HEK293T (cell line): ENCODE measurements at regions not wholly inside any gene's neighbourhood (a gene's known extent, or its start where the extent isn't known, plus 50 kb on each side); places are given as distances from the start of the nearest gene placed in this dataset.

Source experiments
- BHLHE40 ChIP-seq: fragments of 450-650 bp; IDR thresholded peaks from 2 replicates; pipeline ENCODE4 v1.6.1; 2016; ENCODE audit warnings: mild to moderate bottlenecking, moderate library complexity, borderline replicate concordance
- CTBP1 ChIP-seq: fragments of 450-650 bp; IDR thresholded peaks from 2 replicates; pipeline ENCODE4 v1.6.1; 2016; ENCODE audit warnings: borderline replicate concordance
- ELF4 ChIP-seq: fragments of 450-650 bp; IDR thresholded peaks from 2 replicates; pipeline ENCODE4 v1.6.1; 2017; ENCODE audit warnings: antibody characterized with exemption
- FOXA1 ChIP-seq: fragments of 450-650 bp; IDR thresholded peaks from 2 replicates; pipeline ENCODE4 v1.6.1; 2016; ENCODE audit warnings: mild to moderate bottlenecking
- FOXK2 ChIP-seq: fragments of 450-650 bp; IDR thresholded peaks from 2 replicates; pipeline ENCODE4 v1.6.1; 2016; ENCODE audit warnings: mild to moderate bottlenecking
- FOXM1 ChIP-seq: fragments of 450-650 bp; IDR thresholded peaks from 2 replicates; pipeline ENCODE4 v1.6.1; 2017; ENCODE audit warnings: mild to moderate bottlenecking, borderline replicate concordance
- HDGF ChIP-seq: fragments of 450-650 bp; IDR thresholded peaks from 2 replicates; pipeline ENCODE4 v1.6.1; 2017; ENCODE audit warnings: antibody characterized with exemption, borderline replicate concordance
- L3MBTL2 ChIP-seq: fragments of 450-650 bp; conservative IDR thresholded peaks from 2 replicates; pipeline ENCODE4 v1.6.1; 2016; ENCODE audit warnings: mild to moderate bottlenecking
- SP1 ChIP-seq: fragments of 450-650 bp; IDR thresholded peaks from 2 replicates; pipeline ENCODE4 v1.6.1; 2017
- SUZ12 ChIP-seq: fragments of 450-650 bp; IDR thresholded peaks from 2 replicates; pipeline ENCODE4 v1.6.1; 2016; ENCODE audit warnings: mild to moderate bottlenecking
- TARDBP ChIP-seq: fragments of 450-650 bp; IDR thresholded peaks from 2 replicates; pipeline ENCODE4 v1.6.1; 2016
- ZNF384 ChIP-seq: fragments of 450-650 bp; IDR thresholded peaks from 2 replicates; pipeline ENCODE4 v1.6.1; 2016
- TF ChIP-seq, protein P1 (sequence below): fragments of 450-650 bp; IDR thresholded peaks from 2 replicates; pipeline ENCODE4 v1.6.1; 2016

- no peak for TF ChIP-seq FOXM1
- TF ChIP-seq FOXK2, result no peak
- no peak for TF ChIP-seq SP1
- TF ChIP-seq SUZ12, result no peak
- no peak for TF ChIP-seq ZNF384
- no peak for TF ChIP-seq CTBP1
- TF ChIP-seq BHLHE40, result no peak
- no peak for TF ChIP-seq L3MBTL2
- TF ChIP-seq, protein P1, sequence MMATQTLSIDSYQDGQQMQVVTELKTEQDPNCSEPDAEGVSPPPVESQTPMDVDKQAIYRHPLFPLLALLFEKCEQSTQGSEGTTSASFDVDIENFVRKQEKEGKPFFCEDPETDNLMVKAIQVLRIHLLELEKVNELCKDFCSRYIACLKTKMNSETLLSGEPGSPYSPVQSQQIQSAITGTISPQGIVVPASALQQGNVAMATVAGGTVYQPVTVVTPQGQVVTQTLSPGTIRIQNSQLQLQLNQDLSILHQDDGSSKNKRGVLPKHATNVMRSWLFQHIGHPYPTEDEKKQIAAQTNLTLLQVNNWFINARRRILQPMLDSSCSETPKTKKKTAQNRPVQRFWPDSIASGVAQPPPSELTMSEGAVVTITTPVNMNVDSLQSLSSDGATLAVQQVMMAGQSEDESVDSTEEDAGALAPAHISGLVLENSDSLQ, result no peak
- no peak for TF ChIP-seq HDGF
- TF ChIP-seq TARDBP, result no peak
- TF ChIP-seq ELF4, result no peak
- TF ChIP-seq FOXA1, result no peak
Measured at GRCh38 chr2:6355886-6356761, 509.6 kb downstream of the CMPK2 start.
